MCF 10A (cell line): ENCODE measurements at regions not wholly inside any gene's neighbourhood (a gene's known extent, or its start where the extent isn't known, plus 50 kb on each side); places are given as distances from the start of the nearest gene placed in this dataset.
A peak's percentile ranks its signal among the peaks of the same experiment; 100 is the strongest.

Source experiments
- BruUV-seq: library from RNA; stranded (reverse); fragments of 400-500 nt; replicated peaks from 2 replicates; lab custom pipeline; 2021; lab: Mats Ljungman, UMichigan
- CTCF ChIA-PET: fragments of 300-600 bp; sonication (Branson Sonifier 250); formaldehyde crosslinking; extraction: SDS; loops from one replicate; lab custom pipeline; 2021; ENCODE audit warnings: antibody characterized with exemption, inconsistent platforms; lab: Yijun Ruan, JAX
- POLR2A ChIA-PET: fragments of 300-600, 350-650 bp; sonication (Branson Sonifier 250); formaldehyde crosslinking; extraction: SDS; loops from one replicate; lab custom pipeline; 2020; ENCODE audit warnings: antibody characterized with exemption, inconsistent platforms; lab: Yijun Ruan, JAX
- DNase-seq: peaks from one replicate; pipeline ENCODE4 v3.0.0-alpha.2; 2018; ENCODE audit not compliant: unreplicated experiment
- H3K27ac Mint-ChIP-seq: one replicate; pipeline ENCODE4 v1.8.0; 2022; ENCODE audit warnings: mild to moderate bottlenecking, low read depth, mixed read lengths; ENCODE audit not compliant: unreplicated experiment
- H3K27me3 Mint-ChIP-seq: one replicate; pipeline ENCODE4 v1.8.0; 2022; ENCODE audit warnings: mixed read lengths; ENCODE audit not compliant: insufficient read depth, unreplicated experiment
- H3K36me3 Mint-ChIP-seq: one replicate; pipeline ENCODE4 v1.8.0; 2022; ENCODE audit warnings: mild to moderate bottlenecking, moderate library complexity, mixed read lengths; ENCODE audit not compliant: insufficient read depth, unreplicated experiment
- H3K4me1 Mint-ChIP-seq: one replicate; pipeline ENCODE4 v1.8.0; 2022; ENCODE audit warnings: mixed read lengths; ENCODE audit not compliant: insufficient read depth, unreplicated experiment
- H3K4me3 Mint-ChIP-seq: one replicate; pipeline ENCODE4 v1.8.0; 2022; ENCODE audit warnings: mild to moderate bottlenecking, moderate library complexity, mixed read lengths; ENCODE audit not compliant: unreplicated experiment
- H3K9me3 Mint-ChIP-seq: one replicate; pipeline ENCODE4 v1.8.0; 2022; ENCODE audit warnings: mixed read lengths; ENCODE audit not compliant: unreplicated experiment
- CTCF ChIP-seq: fragments of 200-600 bp; IDR thresholded peaks from one replicate; pipeline ENCODE4 v1.8.0; 2022; ENCODE audit warnings: antibody characterized with exemption, mild to moderate bottlenecking; ENCODE audit not compliant: unreplicated experiment
- intact Hi-C: fragments of 100-400 bp; cut with micrococcal nuclease; formaldehyde crosslinking; loops from 2 replicates; pipeline ENCODE4 v1.14.1; 2022

GRCh38 chr2:238726670-238727584, 121.0 kb upstream of the TWIST2 start:
- CTCF ChIA-PET = interaction anchor here (0.9 to 2.2 kb wide), 4 partner anchors 58 to 369 kb away, joined by 3 to 18 read pairs (median 4); partner anchors contain the start of gene TWIST2

GRCh38 chr2:238727585-238728329, 120.1 kb upstream of the TWIST2 start:
- no TSS peak for BruUV-seq
- intact Hi-C loops = loop anchor here (10.0 kb wide), 1 partner anchor 217 kb away; no protein-coding TSS in a partner anchor
- no peaks in the 10 kb centered on the region for H3K36me3 Mint-ChIP-seq
- POLR2A ChIA-PET = interaction anchor here (0.7 to 3.5 kb wide), 13 partner anchors 8 to 337 kb away, joined by 3 to 40 read pairs (median 5); partner anchors contain the start of gene TWIST2
- CTCF ChIA-PET = interaction anchor here (0.6 to 2.6 kb wide), 8 partner anchors 7 to 440 kb away, joined by 3 to 18 read pairs (median 5); partner anchors contain the start of gene TWIST2
- peak overlapping the region; percentile 90 for H3K27ac Mint-ChIP-seq
- DNase-seq = peak; percentile 47
- TF ChIP-seq CTCF = no peak
- H3K9me3 Mint-ChIP-seq = no peaks in the 10 kb centered on the region
- peaks cover 42% of the 10 kb centered on the region for H3K4me1 Mint-ChIP-seq
- peak overlapping the region; percentile 28 for H3K4me3 Mint-ChIP-seq
- no peaks in the 10 kb centered on the region for H3K27me3 Mint-ChIP-seq

More at GRCh38 chr2:238726670-238727584, 121.0 kb upstream of the TWIST2 start:
- Mint-ChIP-seq H3K27me3 (no peaks in the 10 kb centered on the region), H3K36me3 (no peaks in the 10 kb centered on the region), H3K27ac (peak overlapping the region; percentile 90), H3K9me3 (no peaks in the 10 kb centered on the region), H3K4me1 (peaks cover 36% of the 10 kb centered on the region), H3K4me3 (no peak overlapping the region)
- POLR2A ChIA-PET = interaction anchor here (0.6 to 3.5 kb wide), 10 partner anchors 7 to 288 kb away, joined by 3 to 40 read pairs (median 7); partner anchors contain the start of gene TWIST2
- TF ChIP-seq CTCF = no peak
- intact Hi-C loops = loop anchor here (10.0 kb wide), 1 partner anchor 218 kb away; no protein-coding TSS in a partner anchor
- BruUV-seq = no TSS peak
- DNase-seq = no peak

GRCh38 chr2:238728330-238729260, 119.3 kb upstream of the TWIST2 start:
- CTCF ChIA-PET = interaction anchor here (0.6 to 2.6 kb wide), 9 partner anchors 8 to 371 kb away, joined by 3 to 18 read pairs (median 4); partner anchors contain the start of gene TWIST2
- no peaks in the 10 kb centered on the region for H3K9me3 Mint-ChIP-seq
- peak overlapping the region; percentile 28 for H3K4me3 Mint-ChIP-seq
- BruUV-seq = TSS peak; percentile 93
- POLR2A ChIA-PET = interaction anchor here (0.6 to 3.5 kb wide), 23 partner anchors 9 to 438 kb away, joined by 3 to 40 read pairs (median 4); partner anchors contain the start of gene TWIST2
- H3K27me3 Mint-ChIP-seq = no peaks in the 10 kb centered on the region
- H3K27ac Mint-ChIP-seq = peak overlapping the region; percentile 90
- peak; percentile 68 for DNase-seq
- peaks cover 42% of the 10 kb centered on the region for H3K4me1 Mint-ChIP-seq
- intact Hi-C loops = loop anchor here (10.0 kb wide), 1 partner anchor 216 kb away; no protein-coding TSS in a partner anchor
- H3K36me3 Mint-ChIP-seq = no peaks in the 10 kb centered on the region
- no peak for TF ChIP-seq CTCF
